ENCODE measurements at regions not wholly inside any gene's neighbourhood (a gene's known extent, or its start where the extent isn't known, plus 50 kb on each side); places are given as distances from the start of the nearest gene placed in this dataset.

- intact Hi-C loops (cut with DNase I), result no loop called here
- H3K27ac ChIP-seq, result no peak overlapping the region
- no peaks in the 10 kb centered on the region for H3K36me3 ChIP-seq
- H3K27me3 ChIP-seq, result peaks cover 0 to 23% of the 10 kb centered on the region in 2 donors
- no peaks in the 10 kb centered on the region for H3K4me1 ChIP-seq
- no peak for DNase-seq
- TF ChIP-seq CTCF (IDR thresholded peaks at IDR 0.05), result no peak
- H3K4me3 ChIP-seq, result no peak overlapping the region
- peaks cover 0 to 22% of the 10 kb centered on the region in 2 donors for H3K9me3 ChIP-seq
- ATAC-seq, result no peak
These were observed 367.6 kb upstream of the TSHZ3 start for GRCh38 chr19:31716826-31717225.

GRCh38 chr19:31717269-31717923 lies 368.2 kb upstream of the TSHZ3 start:
- intact Hi-C loops (cut with DNase I), result no loop called here
- Histone ChIP-seq H3K4me3 (no peak overlapping the region), H3K27ac (no peak overlapping the region), H3K36me3 (no peaks in the 10 kb centered on the region), H3K4me1 (no peaks in the 10 kb centered on the region), H3K9me3 (peaks cover 0 to 16% of the 10 kb centered on the region in 2 donors), H3K27me3 (peaks cover 0 to 23% of the 10 kb centered on the region in 2 donors)
- DNase-seq (no peak), ATAC-seq (no peak)
- TF ChIP-seq CTCF (IDR thresholded peaks at IDR 0.05), result no peak

GRCh38 chr19:31718032-31718431 lies 368.8 kb upstream of the TSHZ3 start:
- no peak for DNase-seq
- intact Hi-C loops (cut with DNase I), result no loop called here
- no peak overlapping the region for H3K27ac ChIP-seq

GRCh38 chr19:31718898-31719297 lies 369.7 kb upstream of the TSHZ3 start:
- ATAC-seq (no peak), DNase-seq (no peak)
- Histone ChIP-seq H3K9me3 (peaks cover 0 to 1% of the 10 kb centered on the region in 2 donors), H3K4me3 (no peak overlapping the region), H3K27ac (no peak overlapping the region), H3K36me3 (no peaks in the 10 kb centered on the region), H3K4me1 (no peaks in the 10 kb centered on the region), H3K27me3 (peaks cover 0 to 23% of the 10 kb centered on the region in 2 donors)
- no peak for TF ChIP-seq CTCF (IDR thresholded peaks at IDR 0.05)
- intact Hi-C loops (cut with DNase I), result no loop called here

More at GRCh38 chr19:31718032-31718431, 368.8 kb upstream of the TSHZ3 start:
- TF ChIP-seq CTCF (IDR thresholded peaks at IDR 0.05), result no peak
- Histone ChIP-seq H3K9me3 (peaks cover 0 to 10% of the 10 kb centered on the region in 2 donors), H3K27me3 (peaks cover 0 to 23% of the 10 kb centered on the region in 2 donors), H3K36me3 (no peaks in the 10 kb centered on the region), H3K4me1 (no peaks in the 10 kb centered on the region), H3K4me3 (no peak overlapping the region)
- no peak for ATAC-seq

GRCh38 chr19:31723101-31723500 lies 373.9 kb upstream of the TSHZ3 start:
- Histone ChIP-seq H3K9me3 (no peaks in the 10 kb centered on the region), H3K36me3 (no peaks in the 10 kb centered on the region), H3K27ac (no peak overlapping the region), H3K4me3 (no peak overlapping the region), H3K27me3 (peaks cover 0 to 12% of the 10 kb centered on the region in 2 donors), H3K4me1 (no peaks in the 10 kb centered on the region)
- intact Hi-C loops (cut with DNase I), result no loop called here
- ATAC-seq, result no peak
- no peak for DNase-seq
- TF ChIP-seq CTCF (IDR thresholded peaks at IDR 0.05), result no peak
